ENCODE measurements at regions not wholly inside any gene's neighbourhood (a gene's known extent, or its start where the extent isn't known, plus 50 kb on each side); places are given as distances from the start of the nearest gene placed in this dataset.
"Not testable (repeated sequence)": the region's sequence is repeated elsewhere in the genome, so short reads cannot be mapped to it uniquely, and the experiment has no call there.

DNA sequence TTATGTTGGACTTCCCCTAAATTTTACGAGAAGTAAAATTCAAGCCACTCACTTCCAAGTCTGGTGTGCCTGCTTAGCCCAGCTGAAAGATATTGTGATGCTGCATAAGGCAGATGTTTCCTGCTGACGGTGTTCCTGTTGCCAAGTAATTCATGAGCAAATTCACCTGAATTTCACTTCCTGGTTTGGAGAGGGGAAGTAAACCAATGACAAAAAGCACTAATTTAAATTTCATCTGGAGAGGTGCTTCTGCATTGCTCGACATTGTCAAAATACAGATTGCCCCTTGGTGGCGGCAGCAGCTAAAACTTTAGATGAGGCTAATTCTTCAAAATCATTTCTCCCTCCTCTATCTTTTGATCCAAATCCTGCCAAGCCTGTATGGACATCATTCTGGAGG, 281.1 kb downstream of the AACS start:
- H3K4me3 ChIP-seq (ENCODE audit: low read depth in 1 of 2, low read length in 2 of 2), result no peak overlapping the region
- H3K9me3 ChIP-seq (ENCODE audit: control insufficient read depth in 1 of 2, low read length in 2 of 2), result no peaks in the 10 kb centered on the region
- no peaks in the 10 kb centered on the region for H3K36me3 ChIP-seq (ENCODE audit: control insufficient read depth in 1 of 2, insufficient read depth in 2 of 2, low read length in 2 of 2)
- no peaks in the 10 kb centered on the region for H3K27me3 ChIP-seq (ENCODE audit: control insufficient read depth in 1 of 2, insufficient read depth in 2 of 2, low read length in 2 of 2)
- H3K27ac ChIP-seq (ENCODE audit: low read depth, low read length), result no peak overlapping the region
- H3K9ac ChIP-seq (ENCODE audit: low read depth in 1 of 2, low read length in 2 of 2), result no peak overlapping the region
- no peaks in the 10 kb centered on the region for H3K4me1 ChIP-seq (ENCODE audit: control insufficient read depth in 1 of 2, insufficient read depth in 2 of 2, low read length in 2 of 2)

GRCh38 chr12:125351788-125352187, 286.6 kb downstream of the AACS start:
- Histone ChIP-seq H3K9ac (ENCODE audit: low read depth in 1 of 2, low read length in 2 of 2) (no peak overlapping the region), H3K36me3 (ENCODE audit: control insufficient read depth in 1 of 2, insufficient read depth in 2 of 2, low read length in 2 of 2) (no peaks in the 10 kb centered on the region), H3K4me1 (ENCODE audit: control insufficient read depth in 1 of 2, insufficient read depth in 2 of 2, low read length in 2 of 2) (no peaks in the 10 kb centered on the region), H3K27ac (ENCODE audit: low read depth, low read length) (no peak overlapping the region), H3K27me3 (ENCODE audit: control insufficient read depth in 1 of 2, insufficient read depth in 2 of 2, low read length in 2 of 2) (peaks cover 0 to 3% of the 10 kb centered on the region in 2 donors), H3K9me3 (ENCODE audit: control insufficient read depth in 1 of 2, low read length in 2 of 2) (no peaks in the 10 kb centered on the region), H3K4me3 (ENCODE audit: low read depth in 1 of 2, low read length in 2 of 2) (no peak overlapping the region)

- not testable (repeated sequence) for H3K27ac ChIP-seq (ENCODE audit: low read depth, low read length); H3K36me3 ChIP-seq (ENCODE audit: control insufficient read depth in 1 of 2, insufficient read depth in 2 of 2, low read length in 2 of 2); H3K9me3 ChIP-seq (ENCODE audit: control insufficient read depth in 1 of 2, low read length in 2 of 2); H3K9ac ChIP-seq (ENCODE audit: low read depth in 1 of 2, low read length in 2 of 2); H3K27me3 ChIP-seq (ENCODE audit: control insufficient read depth in 1 of 2, insufficient read depth in 2 of 2, low read length in 2 of 2); H3K4me1 ChIP-seq (ENCODE audit: control insufficient read depth in 1 of 2, insufficient read depth in 2 of 2, low read length in 2 of 2); H3K4me3 ChIP-seq (ENCODE audit: low read depth in 1 of 2, low read length in 2 of 2)
Observed at GRCh38 chr12:125353002-125353401, 287.8 kb downstream of the AACS start.

- H3K9ac ChIP-seq (ENCODE audit: low read depth in 1 of 2, low read length in 2 of 2), result no peak overlapping the region
- no peak overlapping the region for H3K27ac ChIP-seq (ENCODE audit: low read depth, low read length)
- no peak overlapping the region for H3K4me3 ChIP-seq (ENCODE audit: low read depth in 1 of 2, low read length in 2 of 2)
- H3K9me3 ChIP-seq (ENCODE audit: control insufficient read depth in 1 of 2, low read length in 2 of 2), result no peaks in the 10 kb centered on the region
- H3K27me3 ChIP-seq (ENCODE audit: control insufficient read depth in 1 of 2, insufficient read depth in 2 of 2, low read length in 2 of 2), result peaks cover 0 to 3% of the 10 kb centered on the region in 2 donors
- H3K4me1 ChIP-seq (ENCODE audit: control insufficient read depth in 1 of 2, insufficient read depth in 2 of 2, low read length in 2 of 2), result no peaks in the 10 kb centered on the region
- no peaks in the 10 kb centered on the region for H3K36me3 ChIP-seq (ENCODE audit: control insufficient read depth in 1 of 2, insufficient read depth in 2 of 2, low read length in 2 of 2)
Observed at GRCh38 chr12:125353871-125354270, 288.6 kb downstream of the AACS start.

- Histone ChIP-seq H3K27ac (ENCODE audit: low read depth, low read length) (no peak overlapping the region), H3K4me1 (ENCODE audit: control insufficient read depth in 1 of 2, insufficient read depth in 2 of 2, low read length in 2 of 2) (no peaks in the 10 kb centered on the region), H3K9ac (ENCODE audit: low read depth in 1 of 2, low read length in 2 of 2) (no peak overlapping the region), H3K27me3 (ENCODE audit: control insufficient read depth in 1 of 2, insufficient read depth in 2 of 2, low read length in 2 of 2) (peaks cover 0 to 3% of the 10 kb centered on the region in 2 donors), H3K36me3 (ENCODE audit: control insufficient read depth in 1 of 2, insufficient read depth in 2 of 2, low read length in 2 of 2) (no peaks in the 10 kb centered on the region), H3K4me3 (ENCODE audit: low read depth in 1 of 2, low read length in 2 of 2) (no peak overlapping the region), H3K9me3 (ENCODE audit: control insufficient read depth in 1 of 2, low read length in 2 of 2) (no peaks in the 10 kb centered on the region)
Observed at GRCh38 chr12:125355614-125356013, 290.4 kb downstream of the AACS start.

DNA sequence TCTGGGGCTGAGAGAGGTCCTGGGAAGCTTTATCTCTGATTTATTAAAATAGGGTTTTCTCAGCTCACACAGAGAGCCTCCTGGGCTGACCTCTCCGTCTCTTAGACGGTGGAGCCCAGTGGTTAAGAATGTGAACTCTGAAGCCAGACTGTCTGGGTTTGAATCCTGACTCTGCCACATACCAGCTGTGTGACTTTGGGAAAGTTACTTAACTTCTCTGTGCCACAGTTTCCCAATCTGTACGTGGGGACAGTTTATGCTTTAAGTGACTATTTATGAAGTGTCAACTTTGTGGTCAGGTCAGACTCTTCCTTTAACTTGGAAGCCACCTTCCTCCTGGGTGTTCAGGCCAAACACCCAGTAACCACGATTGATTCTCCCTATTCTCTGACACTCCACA, 290.9 kb downstream of the AACS start:
- H3K27ac ChIP-seq (ENCODE audit: low read depth, low read length), result no peak overlapping the region
- H3K4me1 ChIP-seq (ENCODE audit: control insufficient read depth in 1 of 2, insufficient read depth in 2 of 2, low read length in 2 of 2), result no peaks in the 10 kb centered on the region
- no peaks in the 10 kb centered on the region for H3K36me3 ChIP-seq (ENCODE audit: control insufficient read depth in 1 of 2, insufficient read depth in 2 of 2, low read length in 2 of 2)
- H3K4me3 ChIP-seq (ENCODE audit: low read depth in 1 of 2, low read length in 2 of 2), result no peak overlapping the region
- H3K9ac ChIP-seq (ENCODE audit: low read depth in 1 of 2, low read length in 2 of 2), result no peak overlapping the region
- H3K27me3 ChIP-seq (ENCODE audit: control insufficient read depth in 1 of 2, insufficient read depth in 2 of 2, low read length in 2 of 2), result peaks cover 0 to 3% of the 10 kb centered on the region in 2 donors
- no peaks in the 10 kb centered on the region for H3K9me3 ChIP-seq (ENCODE audit: control insufficient read depth in 1 of 2, low read length in 2 of 2)

DNA sequence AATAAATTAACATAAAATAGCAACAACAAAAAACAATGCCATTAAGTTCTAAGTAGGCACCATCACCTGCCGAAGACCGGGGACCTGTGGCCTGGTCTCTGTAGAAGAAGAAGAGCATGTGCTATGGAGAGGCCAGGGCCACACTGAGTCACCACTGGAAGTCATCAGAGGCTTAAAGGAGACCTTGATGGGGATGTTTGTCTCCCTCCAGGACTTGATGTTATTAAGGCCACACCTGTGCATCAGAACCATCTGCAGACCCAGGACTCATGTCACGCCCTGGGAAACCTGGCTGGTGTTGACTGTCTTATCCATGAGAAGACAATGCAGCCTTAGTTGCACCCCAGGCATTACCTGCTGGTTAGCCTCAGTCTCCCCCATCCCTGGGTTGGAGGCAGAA, 292.3 kb downstream of the AACS start:
- no peak overlapping the region for H3K9ac ChIP-seq (ENCODE audit: low read depth in 1 of 2, low read length in 2 of 2)
- H3K27ac ChIP-seq (ENCODE audit: low read depth, low read length), result no peak overlapping the region
- H3K9me3 ChIP-seq (ENCODE audit: control insufficient read depth in 1 of 2, low read length in 2 of 2), result no peaks in the 10 kb centered on the region
- no peaks in the 10 kb centered on the region for H3K4me1 ChIP-seq (ENCODE audit: control insufficient read depth in 1 of 2, insufficient read depth in 2 of 2, low read length in 2 of 2)
- peaks cover 0 to 3% of the 10 kb centered on the region in 2 donors for H3K27me3 ChIP-seq (ENCODE audit: control insufficient read depth in 1 of 2, insufficient read depth in 2 of 2, low read length in 2 of 2)
- no peak overlapping the region for H3K4me3 ChIP-seq (ENCODE audit: low read depth in 1 of 2, low read length in 2 of 2)
- no peaks in the 10 kb centered on the region for H3K36me3 ChIP-seq (ENCODE audit: control insufficient read depth in 1 of 2, insufficient read depth in 2 of 2, low read length in 2 of 2)

DNA sequence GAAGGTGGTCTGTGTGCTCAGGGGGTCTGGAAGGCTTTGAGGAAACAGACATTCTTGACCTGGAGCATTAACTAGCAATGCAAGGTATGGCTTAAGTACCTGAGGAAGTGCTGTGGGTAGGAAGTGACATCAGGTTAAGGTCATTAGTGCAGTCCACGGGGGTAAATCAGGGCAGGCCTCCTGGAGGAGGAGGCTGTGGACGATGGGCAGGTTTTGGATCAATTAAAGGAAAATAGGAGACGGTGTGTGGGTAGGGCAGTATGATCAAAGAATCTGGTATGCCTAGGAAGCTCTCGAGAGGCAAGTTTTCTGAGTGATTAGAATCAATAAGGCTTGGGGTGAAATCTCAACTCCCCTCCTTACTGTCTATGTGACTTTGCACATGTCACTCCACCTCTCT, 295.3 kb downstream of the AACS start:
- Histone ChIP-seq H3K9ac (ENCODE audit: low read depth in 1 of 2, low read length in 2 of 2) (no peak overlapping the region), H3K27me3 (ENCODE audit: control insufficient read depth in 1 of 2, insufficient read depth in 2 of 2, low read length in 2 of 2) (peaks cover 0 to 5% of the 10 kb centered on the region in 2 donors), H3K4me3 (ENCODE audit: low read depth in 1 of 2, low read length in 2 of 2) (no peak overlapping the region), H3K36me3 (ENCODE audit: control insufficient read depth in 1 of 2, insufficient read depth in 2 of 2, low read length in 2 of 2) (no peaks in the 10 kb centered on the region), H3K27ac (ENCODE audit: low read depth, low read length) (no peak overlapping the region), H3K9me3 (ENCODE audit: control insufficient read depth in 1 of 2, low read length in 2 of 2) (no peaks in the 10 kb centered on the region), H3K4me1 (ENCODE audit: control insufficient read depth in 1 of 2, insufficient read depth in 2 of 2, low read length in 2 of 2) (no peaks in the 10 kb centered on the region)

GRCh38 chr12:125371033-125371432, 305.8 kb downstream of the AACS start:
- Histone ChIP-seq H3K27me3 (ENCODE audit: control insufficient read depth in 1 of 2, insufficient read depth in 2 of 2, low read length in 2 of 2) (no peaks in the 10 kb centered on the region), H3K4me1 (ENCODE audit: control insufficient read depth in 1 of 2, insufficient read depth in 2 of 2, low read length in 2 of 2) (no peaks in the 10 kb centered on the region), H3K36me3 (ENCODE audit: control insufficient read depth in 1 of 2, insufficient read depth in 2 of 2, low read length in 2 of 2) (no peaks in the 10 kb centered on the region), H3K9me3 (ENCODE audit: control insufficient read depth in 1 of 2, low read length in 2 of 2) (no peaks in the 10 kb centered on the region), H3K4me3 (ENCODE audit: low read depth in 1 of 2, low read length in 2 of 2) (no peak overlapping the region), H3K27ac (ENCODE audit: low read depth, low read length) (no peak overlapping the region), H3K9ac (ENCODE audit: low read depth in 1 of 2, low read length in 2 of 2) (no peak overlapping the region)

- no peak overlapping the region for H3K4me3 ChIP-seq (ENCODE audit: low read depth in 1 of 2, low read length in 2 of 2)
- no peaks in the 10 kb centered on the region for H3K4me1 ChIP-seq (ENCODE audit: control insufficient read depth in 1 of 2, insufficient read depth in 2 of 2, low read length in 2 of 2)
- no peaks in the 10 kb centered on the region for H3K27me3 ChIP-seq (ENCODE audit: control insufficient read depth in 1 of 2, insufficient read depth in 2 of 2, low read length in 2 of 2)
- no peaks in the 10 kb centered on the region for H3K36me3 ChIP-seq (ENCODE audit: control insufficient read depth in 1 of 2, insufficient read depth in 2 of 2, low read length in 2 of 2)
- no peak overlapping the region for H3K9ac ChIP-seq (ENCODE audit: low read depth in 1 of 2, low read length in 2 of 2)
- no peak overlapping the region for H3K27ac ChIP-seq (ENCODE audit: low read depth, low read length)
- H3K9me3 ChIP-seq (ENCODE audit: control insufficient read depth in 1 of 2, low read length in 2 of 2), result no peaks in the 10 kb centered on the region
Observed at GRCh38 chr12:125372085-125372484, 306.9 kb downstream of the AACS start.

- Histone ChIP-seq H3K9ac (ENCODE audit: low read depth in 1 of 2, low read length in 2 of 2) (no peak overlapping the region), H3K27me3 (ENCODE audit: control insufficient read depth in 1 of 2, insufficient read depth in 2 of 2, low read length in 2 of 2) (no peaks in the 10 kb centered on the region), H3K9me3 (ENCODE audit: control insufficient read depth in 1 of 2, low read length in 2 of 2) (no peaks in the 10 kb centered on the region), H3K4me3 (ENCODE audit: low read depth in 1 of 2, low read length in 2 of 2) (no peak overlapping the region), H3K27ac (ENCODE audit: low read depth, low read length) (no peak overlapping the region), H3K36me3 (ENCODE audit: control insufficient read depth in 1 of 2, insufficient read depth in 2 of 2, low read length in 2 of 2) (no peaks in the 10 kb centered on the region), H3K4me1 (ENCODE audit: control insufficient read depth in 1 of 2, insufficient read depth in 2 of 2, low read length in 2 of 2) (no peaks in the 10 kb centered on the region)
Observed at GRCh38 chr12:125373375-125373774, 308.1 kb downstream of the AACS start.
